MCF 10A (cell line): ENCODE measurements at regions not wholly inside any gene's neighbourhood (a gene's known extent, or its start where the extent isn't known, plus 50 kb on each side); places are given as distances from the start of the nearest gene placed in this dataset.

Experiments
- BruUV-seq: library from RNA; stranded (reverse); fragments of 400-500 nt; replicated peaks from 2 replicates; lab custom pipeline; 2021; lab: Mats Ljungman, UMichigan
- CTCF ChIA-PET: fragments of 300-600 bp; sonication (Branson Sonifier 250); formaldehyde crosslinking; extraction: SDS; loops from one replicate; lab custom pipeline; 2021; ENCODE audit warnings: antibody characterized with exemption, inconsistent platforms; lab: Yijun Ruan, JAX
- POLR2A ChIA-PET: fragments of 300-600, 350-650 bp; sonication (Branson Sonifier 250); formaldehyde crosslinking; extraction: SDS; loops from one replicate; lab custom pipeline; 2020; ENCODE audit warnings: antibody characterized with exemption, inconsistent platforms; lab: Yijun Ruan, JAX
- DNase-seq: peaks from one replicate; pipeline ENCODE4 v3.0.0-alpha.2; 2018; ENCODE audit not compliant: unreplicated experiment
- H3K27ac Mint-ChIP-seq: one replicate; pipeline ENCODE4 v1.8.0; 2022; ENCODE audit warnings: mild to moderate bottlenecking, low read depth, mixed read lengths; ENCODE audit not compliant: unreplicated experiment
- H3K27me3 Mint-ChIP-seq: one replicate; pipeline ENCODE4 v1.8.0; 2022; ENCODE audit warnings: mixed read lengths; ENCODE audit not compliant: insufficient read depth, unreplicated experiment
- H3K36me3 Mint-ChIP-seq: one replicate; pipeline ENCODE4 v1.8.0; 2022; ENCODE audit warnings: mild to moderate bottlenecking, moderate library complexity, mixed read lengths; ENCODE audit not compliant: insufficient read depth, unreplicated experiment
- H3K4me1 Mint-ChIP-seq: one replicate; pipeline ENCODE4 v1.8.0; 2022; ENCODE audit warnings: mixed read lengths; ENCODE audit not compliant: insufficient read depth, unreplicated experiment
- H3K4me3 Mint-ChIP-seq: one replicate; pipeline ENCODE4 v1.8.0; 2022; ENCODE audit warnings: mild to moderate bottlenecking, moderate library complexity, mixed read lengths; ENCODE audit not compliant: unreplicated experiment
- H3K9me3 Mint-ChIP-seq: one replicate; pipeline ENCODE4 v1.8.0; 2022; ENCODE audit warnings: mixed read lengths; ENCODE audit not compliant: unreplicated experiment
- intact Hi-C: fragments of 100-400 bp; cut with micrococcal nuclease; formaldehyde crosslinking; loops from 2 replicates; pipeline ENCODE4 v1.14.1; 2022
- TF ChIP-seq, protein P1 (sequence below): fragments of 200-600 bp; IDR thresholded peaks from one replicate; pipeline ENCODE4 v1.8.0; 2022; ENCODE audit warnings: antibody characterized with exemption, mild to moderate bottlenecking; ENCODE audit not compliant: unreplicated experiment

GRCh38 chr20:5432030-5432429 is 115.3 kb upstream of the PROKR2 start:
- POLR2A ChIA-PET: no interaction called here
- H3K4me1 Mint-ChIP-seq: no peaks in the 10 kb centered on the region
- no peaks in the 10 kb centered on the region for H3K9me3 Mint-ChIP-seq
- CTCF ChIA-PET: interaction anchor here (0.6 to 6.0 kb wide), 8 partner anchors 9 to 673 kb away, joined by 3 to 43 read pairs (median 4); no protein-coding TSS in a partner anchor
- intact Hi-C loops: no loop called here
- no peaks in the 10 kb centered on the region for H3K36me3 Mint-ChIP-seq
- no TSS peak for BruUV-seq
- no peak overlapping the region for H3K4me3 Mint-ChIP-seq
- no peak for DNase-seq
- peaks cover 83% of the 10 kb centered on the region for H3K27me3 Mint-ChIP-seq
- TF ChIP-seq, protein P1, sequence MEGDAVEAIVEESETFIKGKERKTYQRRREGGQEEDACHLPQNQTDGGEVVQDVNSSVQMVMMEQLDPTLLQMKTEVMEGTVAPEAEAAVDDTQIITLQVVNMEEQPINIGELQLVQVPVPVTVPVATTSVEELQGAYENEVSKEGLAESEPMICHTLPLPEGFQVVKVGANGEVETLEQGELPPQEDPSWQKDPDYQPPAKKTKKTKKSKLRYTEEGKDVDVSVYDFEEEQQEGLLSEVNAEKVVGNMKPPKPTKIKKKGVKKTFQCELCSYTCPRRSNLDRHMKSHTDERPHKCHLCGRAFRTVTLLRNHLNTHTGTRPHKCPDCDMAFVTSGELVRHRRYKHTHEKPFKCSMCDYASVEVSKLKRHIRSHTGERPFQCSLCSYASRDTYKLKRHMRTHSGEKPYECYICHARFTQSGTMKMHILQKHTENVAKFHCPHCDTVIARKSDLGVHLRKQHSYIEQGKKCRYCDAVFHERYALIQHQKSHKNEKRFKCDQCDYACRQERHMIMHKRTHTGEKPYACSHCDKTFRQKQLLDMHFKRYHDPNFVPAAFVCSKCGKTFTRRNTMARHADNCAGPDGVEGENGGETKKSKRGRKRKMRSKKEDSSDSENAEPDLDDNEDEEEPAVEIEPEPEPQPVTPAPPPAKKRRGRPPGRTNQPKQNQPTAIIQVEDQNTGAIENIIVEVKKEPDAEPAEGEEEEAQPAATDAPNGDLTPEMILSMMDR: no peak
- no peak overlapping the region for H3K27ac Mint-ChIP-seq

DNA sequence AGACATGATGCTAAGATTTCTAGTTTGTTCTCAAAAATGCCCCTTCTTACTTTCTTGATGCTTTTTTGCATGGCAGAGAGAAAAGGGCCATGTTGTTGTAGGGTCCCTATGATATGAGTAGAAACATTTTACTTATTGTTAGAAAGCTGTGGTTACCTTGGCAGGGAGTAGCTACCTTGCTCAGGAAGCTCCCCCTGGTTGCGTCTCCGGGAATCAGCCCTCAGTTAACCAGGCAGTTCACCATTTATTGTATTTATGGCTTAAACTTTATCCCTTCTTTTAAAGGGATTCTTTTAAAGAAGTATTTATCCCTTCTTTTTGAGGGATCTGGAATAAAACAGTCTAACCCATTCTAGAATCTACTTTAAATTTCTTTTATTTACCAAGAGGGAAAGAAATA is 113.9 kb upstream of the PROKR2 start:
- CTCF ChIA-PET: interaction anchor here (0.6 to 6.0 kb wide), 8 partner anchors 13 to 235 kb away, joined by 3 to 43 read pairs (median 4); no protein-coding TSS in a partner anchor
- DNase-seq: peak; percentile 4
- H3K9me3 Mint-ChIP-seq: no peaks in the 10 kb centered on the region
- no peak overlapping the region for H3K4me3 Mint-ChIP-seq
- intact Hi-C loops: no loop called here
- no peaks in the 10 kb centered on the region for H3K36me3 Mint-ChIP-seq
- BruUV-seq: no TSS peak
- POLR2A ChIA-PET: no interaction called here
- peaks cover 83% of the 10 kb centered on the region for H3K27me3 Mint-ChIP-seq
- TF ChIP-seq, protein P1: no peak
- no peaks in the 10 kb centered on the region for H3K4me1 Mint-ChIP-seq
- no peak overlapping the region for H3K27ac Mint-ChIP-seq

GRCh38 chr20:5426026-5426425 is 109.3 kb upstream of the PROKR2 start:
- TF ChIP-seq, protein P1: no peak
- ChIA-PET POLR2A (interaction anchor here (0.6 kb wide), 1 partner anchor 937 kb away, joined by 3 read pairs; no protein-coding TSS in a partner anchor), CTCF (interaction anchor here (0.7 kb wide), 1 partner anchor 70 kb away, joined by 3 read pairs; no protein-coding TSS in a partner anchor)
- intact Hi-C loops: no loop called here
- H3K27ac Mint-ChIP-seq: no peak overlapping the region
- no peak for DNase-seq
- no TSS peak for BruUV-seq
- H3K9me3 Mint-ChIP-seq: no peaks in the 10 kb centered on the region
- no peaks in the 10 kb centered on the region for H3K4me1 Mint-ChIP-seq
- peaks cover 71% of the 10 kb centered on the region for H3K27me3 Mint-ChIP-seq
- no peak overlapping the region for H3K4me3 Mint-ChIP-seq
- H3K36me3 Mint-ChIP-seq: no peaks in the 10 kb centered on the region

- TF ChIP-seq, protein P1: no peak
- Mint-ChIP-seq H3K27ac (no peak overlapping the region), H3K27me3 (peaks cover 56% of the 10 kb centered on the region), H3K4me1 (no peaks in the 10 kb centered on the region), H3K36me3 (no peaks in the 10 kb centered on the region), H3K4me3 (no peak overlapping the region), H3K9me3 (no peaks in the 10 kb centered on the region)
- ChIA-PET POLR2A (no interaction called here), CTCF (no interaction called here)
- no TSS peak for BruUV-seq
- intact Hi-C loops: no loop called here
- no peak for DNase-seq
Observed at GRCh38 chr20:5416086-5416485, 99.3 kb upstream of the PROKR2 start.
